Neutrophil (primary cell): ENCODE measurements at regions not wholly inside any gene's neighbourhood (a gene's known extent, or its start where the extent isn't known, plus 50 kb on each side); places are given as distances from the start of the nearest gene placed in this dataset.

Source experiments
- H3K27ac ChIP-seq: fragments of 200-600 bp; sonication (generic); 2 replicates; pipeline ENCODE4 v1.5.1; 2016; ENCODE audit warnings: mild to moderate bottlenecking, moderate library complexity
- H3K27me3 ChIP-seq: fragments of 200-600 bp; sonication (generic); 2 replicates; pipeline ENCODE4 v1.6.0; 2016; ENCODE audit warnings: mild to moderate bottlenecking
- H3K36me3 ChIP-seq: fragments of 200-600 bp; sonication (generic); 2 replicates; pipeline ENCODE4 v1.5.1; 2017
- H3K4me1 ChIP-seq, 2 experiments: fragments of 200-600 bp in 1 of 2; sonication (generic) in 1 of 2; 1 replicate in 1 of 2; 2 replicates in 1 of 2; pipeline versions ENCODE4 v1.5.1 to v1.6.1; 2013 to 2016; ENCODE audit warnings: low read depth in 1 of 2, low read length in 1 of 2, mild to moderate bottlenecking in 1 of 2, moderate library complexity in 1 of 2; ENCODE audit not compliant: control insufficient read depth in 1 of 2, insufficient read depth in 1 of 2
- H3K4me3 ChIP-seq, 2 experiments: fragments of 200-600 bp in 1 of 2; sonication (generic) in 1 of 2; 1 replicate in 1 of 2; 2 replicates in 1 of 2; pipeline ENCODE4 v1.5.1; 2013 to 2016; ENCODE audit warnings: low read depth in 1 of 2, low read length in 1 of 2, mild to moderate bottlenecking in 1 of 2, moderate library complexity in 1 of 2
- H3K9me3 ChIP-seq: fragments of 200-600 bp; sonication (generic); 2 replicates; pipeline ENCODE4 v1.5.1; 2016
- TF ChIP-seq, protein P1 (sequence below): fragments of 200-600 bp; sonication (generic); IDR thresholded peaks from 2 replicates; pipeline ENCODE4 v1.5.1; 2016; ENCODE audit warnings: antibody characterized with exemption

DNA sequence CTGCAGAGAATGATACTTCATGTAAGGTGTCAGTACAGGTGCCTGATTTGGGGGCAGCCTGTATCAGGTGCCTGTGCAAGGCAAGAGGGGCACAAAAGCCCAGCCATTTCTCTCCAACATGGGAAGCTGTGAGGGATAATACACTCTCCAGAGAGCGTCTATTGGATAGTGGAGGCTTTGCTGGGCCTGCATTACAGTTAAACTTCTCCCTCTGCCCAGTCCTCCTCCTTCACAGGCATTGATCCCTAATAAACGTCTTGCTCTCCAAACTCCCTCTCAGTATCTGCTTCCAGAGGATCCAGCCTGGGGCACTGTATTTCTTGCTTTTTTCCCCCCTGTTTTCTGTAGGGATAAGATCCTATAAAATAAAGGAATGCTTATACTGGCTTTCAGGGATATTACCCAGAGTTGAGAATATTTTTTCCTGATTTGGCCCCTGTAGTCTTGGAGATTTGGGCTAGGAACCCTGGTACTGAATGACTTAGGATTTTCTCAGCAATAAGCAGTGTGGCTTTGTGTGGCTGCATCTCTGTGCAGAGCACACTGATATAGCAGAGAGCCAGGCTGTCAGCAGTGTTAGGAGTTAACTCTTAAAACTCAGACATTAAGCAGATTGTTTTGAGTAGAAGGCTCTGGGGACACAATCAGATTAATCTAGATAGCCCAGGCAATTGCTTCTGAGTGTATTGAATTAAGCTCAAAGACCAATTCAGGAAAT lies 330.6 kb downstream of the CYRIA start:
- H3K36me3 ChIP-seq, result no peaks in the 10 kb centered on the region
- no peaks in the 10 kb centered on the region for H3K9me3 ChIP-seq
- H3K4me3 ChIP-seq, result no peak overlapping the region
- H3K27me3 ChIP-seq, result no peaks in the 10 kb centered on the region
- H3K27ac ChIP-seq, result no peak overlapping the region
- no peaks in the 10 kb centered on the region for H3K4me1 ChIP-seq
- TF ChIP-seq, protein P1, sequence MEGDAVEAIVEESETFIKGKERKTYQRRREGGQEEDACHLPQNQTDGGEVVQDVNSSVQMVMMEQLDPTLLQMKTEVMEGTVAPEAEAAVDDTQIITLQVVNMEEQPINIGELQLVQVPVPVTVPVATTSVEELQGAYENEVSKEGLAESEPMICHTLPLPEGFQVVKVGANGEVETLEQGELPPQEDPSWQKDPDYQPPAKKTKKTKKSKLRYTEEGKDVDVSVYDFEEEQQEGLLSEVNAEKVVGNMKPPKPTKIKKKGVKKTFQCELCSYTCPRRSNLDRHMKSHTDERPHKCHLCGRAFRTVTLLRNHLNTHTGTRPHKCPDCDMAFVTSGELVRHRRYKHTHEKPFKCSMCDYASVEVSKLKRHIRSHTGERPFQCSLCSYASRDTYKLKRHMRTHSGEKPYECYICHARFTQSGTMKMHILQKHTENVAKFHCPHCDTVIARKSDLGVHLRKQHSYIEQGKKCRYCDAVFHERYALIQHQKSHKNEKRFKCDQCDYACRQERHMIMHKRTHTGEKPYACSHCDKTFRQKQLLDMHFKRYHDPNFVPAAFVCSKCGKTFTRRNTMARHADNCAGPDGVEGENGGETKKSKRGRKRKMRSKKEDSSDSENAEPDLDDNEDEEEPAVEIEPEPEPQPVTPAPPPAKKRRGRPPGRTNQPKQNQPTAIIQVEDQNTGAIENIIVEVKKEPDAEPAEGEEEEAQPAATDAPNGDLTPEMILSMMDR, result no peak

- no peaks in the 10 kb centered on the region for H3K4me1 ChIP-seq
- no peaks in the 10 kb centered on the region for H3K27me3 ChIP-seq
- H3K4me3 ChIP-seq, result no peak overlapping the region
- H3K9me3 ChIP-seq, result no peaks in the 10 kb centered on the region
- no peaks in the 10 kb centered on the region for H3K36me3 ChIP-seq
- TF ChIP-seq, protein P1, result no peak
- H3K27ac ChIP-seq, result no peak overlapping the region
Measured at GRCh38 chr2:16334366-16334765, 331.3 kb downstream of the CYRIA start.

DNA sequence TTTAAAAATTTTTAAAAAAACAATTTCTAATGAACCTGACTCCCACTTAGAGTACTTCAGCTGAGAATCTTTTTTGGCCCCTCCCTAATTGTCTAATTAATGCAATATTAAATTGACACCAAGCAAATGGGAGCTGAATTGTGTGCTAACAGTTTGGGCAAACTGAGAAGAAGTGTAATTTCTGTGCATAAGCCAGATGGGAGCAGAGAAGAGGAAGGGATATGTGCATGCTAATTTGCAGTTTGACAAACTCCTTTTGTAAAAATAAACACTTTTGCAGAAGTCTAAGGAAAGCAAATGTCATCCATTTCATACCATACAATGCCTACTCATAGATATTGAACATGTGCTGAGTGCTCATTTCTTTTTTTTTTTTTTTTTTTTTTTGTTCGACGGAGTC lies 332.0 kb downstream of the CYRIA start:
- Histone ChIP-seq H3K4me1 (no peaks in the 10 kb centered on the region), H3K9me3 (no peaks in the 10 kb centered on the region), H3K27ac (no peak overlapping the region), H3K27me3 (no peaks in the 10 kb centered on the region), H3K36me3 (no peaks in the 10 kb centered on the region), H3K4me3 (no peak overlapping the region)
- TF ChIP-seq, protein P1, result no peak

- Histone ChIP-seq H3K27ac (no peak overlapping the region), H3K4me1 (no peaks in the 10 kb centered on the region), H3K27me3 (no peaks in the 10 kb centered on the region), H3K9me3 (no peaks in the 10 kb centered on the region), H3K4me3 (no peak overlapping the region), H3K36me3 (no peaks in the 10 kb centered on the region)
- TF ChIP-seq, protein P1, result no peak
Measured at GRCh38 chr2:16332681-16333557, 332.7 kb downstream of the CYRIA start.

DNA sequence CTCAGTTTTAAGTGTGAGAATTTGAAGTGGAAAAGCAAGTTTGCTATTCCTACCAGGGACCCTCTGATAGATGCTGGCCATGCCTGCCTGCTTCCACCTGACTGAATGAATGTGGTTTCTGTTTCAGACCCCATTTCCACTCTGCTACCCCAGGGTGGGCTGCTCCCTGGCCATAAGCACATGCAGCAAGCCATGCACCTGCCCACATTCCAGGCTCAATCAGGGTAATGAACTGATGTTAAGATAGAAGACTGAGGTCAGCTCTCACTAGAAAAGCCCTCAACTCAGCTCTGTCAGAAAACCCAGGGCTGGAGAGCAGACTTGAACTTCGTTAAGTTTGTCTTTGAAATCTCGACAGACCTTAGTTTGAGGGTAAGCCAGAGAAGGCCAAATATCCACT lies 333.9 kb downstream of the CYRIA start:
- Histone ChIP-seq H3K4me1 (no peaks in the 10 kb centered on the region), H3K36me3 (no peaks in the 10 kb centered on the region), H3K4me3 (no peak overlapping the region), H3K9me3 (no peaks in the 10 kb centered on the region), H3K27ac (no peak overlapping the region), H3K27me3 (no peaks in the 10 kb centered on the region)
- TF ChIP-seq, protein P1, result no peak
